Activated CD4-positive, alpha-beta T cell treated with anti-CD3 and anti-CD28 coated beads for 24 hours (primary cell): ENCODE measurements at regions not wholly inside any gene's neighbourhood (a gene's known extent, or its start where the extent isn't known, plus 50 kb on each side); places are given as distances from the start of the nearest gene placed in this dataset.
"Not testable (repeated sequence)": the region's sequence is repeated elsewhere in the genome, so short reads cannot be mapped to it uniquely, and the experiment has no call there.

Experiments
- DNase-seq, 2 donors: peaks; one replicate each; pipeline ENCODE4 v3.0.0-alpha.2; 2020; ENCODE audit warnings: low read depth in 2 of 2

GRCh38 chr2:14827226-14828023 lies 194.9 kb downstream of the LRATD1 start:
- no peak for DNase-seq

- DNase-seq, result no peak
These were observed 195.7 kb downstream of the LRATD1 start for GRCh38 chr2:14828223-14828622.

GRCh38 chr2:14828968-14829367 lies 196.5 kb downstream of the LRATD1 start:
- DNase-seq, result no peak

- no peak for DNase-seq
These were observed 198.9 kb downstream of the LRATD1 start for GRCh38 chr2:14831458-14831857.

- no peak for DNase-seq
These were observed 211.1 kb downstream of the LRATD1 start for GRCh38 chr2:14843507-14844204.

- DNase-seq, result no peak
These were observed 223.2 kb downstream of the LRATD1 start for GRCh38 chr2:14855751-14856150.

GRCh38 chr2:14861181-14861580 lies 228.7 kb downstream of the LRATD1 start:
- no peak for DNase-seq

- no peak for DNase-seq
These were observed 234.3 kb downstream of the LRATD1 start for GRCh38 chr2:14866736-14867352.

GRCh38 chr2:14867853-14868252 lies 235.3 kb downstream of the LRATD1 start:
- DNase-seq, result no peak

GRCh38 chr2:14872779-14873325 lies 240.3 kb downstream of the LRATD1 start:
- no peak for DNase-seq

- DNase-seq, result no peak
These were observed 249.3 kb downstream of the LRATD1 start for GRCh38 chr2:14881651-14882327.

- no peak for DNase-seq
These were observed 252.1 kb downstream of the LRATD1 start for GRCh38 chr2:14884651-14885050.

- DNase-seq, result no peak
These were observed 259.0 kb downstream of the LRATD1 start for GRCh38 chr2:14891546-14891945.

- DNase-seq, result no peak
These were observed 264.0 kb downstream of the LRATD1 start for GRCh38 chr2:14896330-14897030.

GRCh38 chr2:14899621-14900414 lies 267.3 kb downstream of the LRATD1 start:
- DNase-seq, result no peak

- no peak for DNase-seq
These were observed 269.2 kb downstream of the LRATD1 start for GRCh38 chr2:14901737-14902136.

- no peak for DNase-seq
These were observed 270.4 kb downstream of the LRATD1 start for GRCh38 chr2:14902953-14903352.

- DNase-seq, result peak; percentile 12 to 38
These were observed 271.3 kb downstream of the LRATD1 start for GRCh38 chr2:14903709-14904374.

GRCh38 chr2:14904378-14904777 lies 271.9 kb downstream of the LRATD1 start:
- DNase-seq, result not testable (repeated sequence)

GRCh38 chr2:14905571-14905970 lies 273.1 kb downstream of the LRATD1 start:
- DNase-seq, result no peak
